OCI-LY3 (cell line): ENCODE measurements at regions not wholly inside any gene's neighbourhood (a gene's known extent, or its start where the extent isn't known, plus 50 kb on each side); places are given as distances from the start of the nearest gene placed in this dataset.

Experiments
- EZH2phosphoT487 ChIP-seq: fragments of 200-600 bp; shearing (Covaris generic); IDR thresholded peaks from 2 replicates; pipeline ENCODE4 v1.6.1; 2018; ENCODE audit warnings: antibody characterized with exemption, mixed run types, low read depth
- TF ChIP-seq, protein P1 (sequence below): fragments of 200-600, 300-600 bp; sonication (generic); IDR thresholded peaks from 2 replicates; pipeline ENCODE4 v1.5.1; 2014; ENCODE audit warnings: antibody characterized with exemption, low read length, low read depth

DNA sequence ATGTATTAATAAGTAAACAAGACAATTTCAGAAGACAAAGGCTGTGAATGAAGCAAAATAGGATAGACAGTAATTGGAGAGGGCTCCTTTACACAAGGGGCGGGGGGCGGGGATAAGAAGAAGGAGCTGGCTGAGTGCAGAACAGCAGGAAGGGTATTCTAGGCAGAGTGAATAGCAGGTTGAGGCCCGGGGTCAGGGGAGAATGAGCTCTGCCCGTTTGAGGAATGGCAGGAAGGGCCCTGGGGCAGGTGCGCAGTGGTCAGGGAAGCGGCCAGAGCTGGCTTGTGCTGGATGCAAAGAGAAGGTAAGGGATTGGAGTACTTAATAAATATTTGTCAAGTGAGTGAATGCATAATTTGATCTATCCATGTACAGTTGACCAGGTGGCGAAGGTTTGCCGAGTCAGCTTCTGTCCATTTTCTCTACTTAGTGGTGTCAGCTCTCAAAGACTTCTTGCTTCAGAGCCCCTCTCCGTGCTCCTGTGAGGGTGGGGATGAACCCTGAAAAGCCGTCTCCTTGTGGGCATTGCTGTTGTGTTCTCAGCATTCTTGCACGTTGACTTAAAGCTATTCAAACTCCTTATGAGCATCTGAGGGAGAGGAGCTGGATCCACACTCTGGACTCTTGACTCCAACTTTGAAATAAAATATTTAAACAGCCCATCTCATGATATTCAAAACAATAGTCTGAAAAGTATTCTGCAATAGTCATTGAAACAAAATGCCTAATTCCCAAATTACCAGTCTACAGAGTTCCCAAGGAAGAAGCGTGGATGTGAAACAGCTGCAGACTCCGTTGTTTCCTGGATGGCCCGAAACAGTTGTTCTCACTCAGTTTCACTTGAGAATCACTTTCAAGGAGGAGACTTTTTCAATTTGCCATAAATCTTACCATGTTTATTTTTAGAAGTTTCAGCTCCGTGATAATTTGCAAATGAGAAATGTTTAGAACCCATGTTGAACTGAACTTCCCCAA is 105.1 kb downstream of the EDN3 start:
- TF ChIP-seq, protein P1, sequence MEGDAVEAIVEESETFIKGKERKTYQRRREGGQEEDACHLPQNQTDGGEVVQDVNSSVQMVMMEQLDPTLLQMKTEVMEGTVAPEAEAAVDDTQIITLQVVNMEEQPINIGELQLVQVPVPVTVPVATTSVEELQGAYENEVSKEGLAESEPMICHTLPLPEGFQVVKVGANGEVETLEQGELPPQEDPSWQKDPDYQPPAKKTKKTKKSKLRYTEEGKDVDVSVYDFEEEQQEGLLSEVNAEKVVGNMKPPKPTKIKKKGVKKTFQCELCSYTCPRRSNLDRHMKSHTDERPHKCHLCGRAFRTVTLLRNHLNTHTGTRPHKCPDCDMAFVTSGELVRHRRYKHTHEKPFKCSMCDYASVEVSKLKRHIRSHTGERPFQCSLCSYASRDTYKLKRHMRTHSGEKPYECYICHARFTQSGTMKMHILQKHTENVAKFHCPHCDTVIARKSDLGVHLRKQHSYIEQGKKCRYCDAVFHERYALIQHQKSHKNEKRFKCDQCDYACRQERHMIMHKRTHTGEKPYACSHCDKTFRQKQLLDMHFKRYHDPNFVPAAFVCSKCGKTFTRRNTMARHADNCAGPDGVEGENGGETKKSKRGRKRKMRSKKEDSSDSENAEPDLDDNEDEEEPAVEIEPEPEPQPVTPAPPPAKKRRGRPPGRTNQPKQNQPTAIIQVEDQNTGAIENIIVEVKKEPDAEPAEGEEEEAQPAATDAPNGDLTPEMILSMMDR = no peak
- no peak for TF ChIP-seq EZH2phosphoT487
